K562 (cell line): ENCODE measurements at regions not wholly inside any gene's neighbourhood (a gene's known extent, or its start where the extent isn't known, plus 50 kb on each side); places are given as distances from the start of the nearest gene placed in this dataset.

Experiments used
- ATAC-seq: fragments of 200-7000 bp; cut with Tn5 transposase; 3 replicates; pipeline ENCODE4 v1.9.1; 2020; ENCODE audit warnings: moderate library complexity
- BruUV-seq: library from RNA; stranded (reverse); fragments of 400-500 nt; replicated peaks from 2 replicates; lab custom pipeline; 2021; lab: Mats Ljungman, UMichigan
- CTCF ChIA-PET: fragments of 300-600 bp; formaldehyde crosslinking; extraction: SDS; loops from one replicate; lab custom pipeline; 2021; ENCODE audit warnings: low intra/inter-chr PET ratio; lab: Yijun Ruan, JAX
- POLR2A ChIA-PET: fragments of 300-600, 350-650 bp; sonication (Branson Sonifier 250); formaldehyde crosslinking; extraction: SDS; loops from one replicate; lab custom pipeline; 2021; ENCODE audit warnings: antibody characterized with exemption, inconsistent platforms; lab: Yijun Ruan, JAX
- DNase-seq, 4 experiments: peaks; one replicate each; pipeline versions ENCODE4 v3.0.0 to v3.0.0-alpha.2; 2011 to 2018; ENCODE audit warnings: low spot score in 3 of 4, mixed read lengths in 3 of 4; ENCODE audit errors: extremely low read depth in 1 of 4
- FAIRE-seq: peaks from 2 replicates; lab custom pipeline; 2011; peaks lifted over from hg19 to GRCh38; lab: Jason Lieb, UNC
- H2AFZ ChIP-seq: 2 replicates; pipeline ENCODE4 v1.6.0; 2011; ENCODE audit warnings: low read depth, low read length, control low read depth, inconsistent platforms
- H3K27ac ChIP-seq: fragments of 200-600 bp; 3 replicates; pipeline ENCODE4 v1.8.0; 2011; ENCODE audit warnings: low read depth, mild to moderate bottlenecking, control low read depth, inconsistent platforms, low read length, moderate library complexity, mixed read lengths; ENCODE audit errors: extremely low read depth
- H3K27me3 ChIP-seq, 2 experiments: fragments of 300-600 bp in 1 of 2; 2 replicates in 1 of 2; 3 replicates in 1 of 2; pipeline versions ENCODE4 v1.6.0 to v1.8.0; 2011; ENCODE audit warnings: inconsistent platforms in 2 of 2, low read length in 2 of 2, mild to moderate bottlenecking in 1 of 2, mixed read lengths in 1 of 2, moderate library complexity in 1 of 2; ENCODE audit not compliant: control insufficient read depth in 2 of 2, insufficient read depth in 2 of 2
- H3K36me3 ChIP-seq: fragments of 300-600 bp; 3 replicates; pipeline ENCODE4 v1.8.0; 2011; ENCODE audit warnings: mild to moderate bottlenecking, low read length, inconsistent platforms; ENCODE audit not compliant: control insufficient read depth, insufficient read depth
- H3K4me1 ChIP-seq, 2 experiments: fragments of 200-600 bp in 1 of 2; replicated peaks in 1 of 2; 2 replicates in 1 of 2; 3 replicates in 1 of 2; pipeline versions ENCODE4 v1.5.1 to v1.8.0; 2011; ENCODE audit warnings: inconsistent platforms in 2 of 2, low read length in 2 of 2, mild to moderate bottlenecking in 1 of 2, mixed read lengths in 1 of 2, moderate library complexity in 1 of 2; ENCODE audit not compliant: control insufficient read depth in 2 of 2, insufficient read depth in 2 of 2
- H3K4me2 ChIP-seq: 2 replicates; pipeline ENCODE4 v1.6.1; 2011; ENCODE audit warnings: low read length, control low read depth, inconsistent platforms, mixed read lengths; ENCODE audit not compliant: insufficient read depth
- H3K4me3 ChIP-seq: fragments of 200-600 bp; sonication (generic), shearing (Covaris generic); 2 replicates; pipeline ENCODE4 v1.5.1; 2016; ENCODE audit warnings: control low read depth, inconsistent platforms
- H3K79me2 ChIP-seq: fragments of 200-600 bp; 3 replicates; pipeline ENCODE4 v1.8.0; 2011; ENCODE audit warnings: low read length, inconsistent platforms; ENCODE audit not compliant: control insufficient read depth, insufficient read depth
- H3K9ac ChIP-seq, 2 experiments: 2 replicates each; pipeline versions ENCODE4 v1.6.0 to v1.6.1; 2011; ENCODE audit warnings: low read depth in 2 of 2, low read length in 2 of 2, control low read depth in 1 of 2, inconsistent platforms in 1 of 2, mild to moderate bottlenecking in 1 of 2, mixed read lengths in 1 of 2; ENCODE audit not compliant: insufficient read depth in 1 of 2
- H3K9me1 ChIP-seq: one replicate; pipeline ENCODE4 v1.6.0; 2011; ENCODE audit warnings: inconsistent platforms, mild to moderate bottlenecking, low read length, moderate library complexity; ENCODE audit not compliant: control insufficient read depth, insufficient read depth
- H3K9me3 ChIP-seq: replicated peaks from 2 replicates; pipeline ENCODE4 v1.5.1; 2011; ENCODE audit warnings: low read depth, low read length, inconsistent platforms; ENCODE audit not compliant: control insufficient read depth, insufficient read depth
- H4K20me1 ChIP-seq: replicated peaks from 2 replicates; pipeline ENCODE4 v1.6.1; 2011; ENCODE audit warnings: low read length, inconsistent platforms, mixed read lengths; ENCODE audit not compliant: control insufficient read depth, insufficient read depth
- BRD4 ChIP-seq: fragments of 200-600 bp; sonication (generic); IDR thresholded peaks from 2 replicates; pipeline ENCODE4 v1.6.1; 2017; ENCODE audit warnings: inconsistent platforms
- CHAMP1 ChIP-seq: fragments of 450-650 bp; IDR thresholded peaks from 2 replicates; pipeline ENCODE4 v1.6.1; 2016; ENCODE audit warnings: mild to moderate bottlenecking
- RERE ChIP-seq: sonication (generic); formaldehyde crosslinking; IDR thresholded peaks from 2 replicates; pipeline ENCODE4 v1.8.0; 2023; ENCODE audit warnings: missing genetic modification reagents, mild to moderate bottlenecking, borderline replicate concordance
- YY1 ChIP-seq, 3 experiments: IDR thresholded peaks; 2 replicates each; pipeline ENCODE4 v1.6.1; 2011; ENCODE audit warnings: low read length in 2 of 3, mild to moderate bottlenecking in 2 of 3, moderate library complexity in 2 of 3, borderline replicate concordance in 1 of 3, control low read depth in 1 of 3, low read depth in 1 of 3; ENCODE audit not compliant: insufficient read depth in 3 of 3, insufficient replicate concordance in 2 of 3, control insufficient read depth in 1 of 3, insufficient read length in 1 of 3; ENCODE audit errors: extremely low read depth in 1 of 3
- WGBS: fragments of 100-300 bp; shearing (Covaris generic); methylation state at CpG from one replicate; pipeline ENCODE4 v1.1.6; 2016; ENCODE audit warnings: low coverage, mixed read lengths; ENCODE audit not compliant: insufficient coverage; ENCODE audit errors: missing lambda C conversion rate; 5-methylcytosine and 5-hydroxymethylcytosine counted together
- in situ Hi-C: fragments of 300-500 bp; cut with MboI; formaldehyde crosslinking; loops from 4 replicates; pipeline ENCODE4 v1.15.0; 2018; ENCODE audit warnings: inconsistent platforms, mixed read lengths
- intact Hi-C: fragments of 100-400 bp; cut with micrococcal nuclease; formaldehyde crosslinking; loops from 2 replicates; pipeline ENCODE4 v1.14.2; 2022

- no peak for FAIRE-seq
- intact Hi-C loops: no loop called here
- no TSS peak for BruUV-seq
Observed at GRCh38 chr20:39878809-39879208, 810.2 kb downstream of the MAFB start.

More at GRCh38 chr20:39878809-39879208, 810.2 kb downstream of the MAFB start:
- TF ChIP-seq CHAMP1 (no peak), BRD4 (no peak), RERE (CRISPR knock-in tag) (no peak), YY1 (IDR thresholded peaks at IDR 0.05; ENCODE audit: borderline replicate concordance in 1 of 3, control insufficient read depth in 1 of 3, extremely low read depth in 1 of 3, insufficient read depth in 3 of 3, insufficient read length in 1 of 3, insufficient replicate concordance in 2 of 3, low read depth in 1 of 3, low read length in 2 of 3) (no peak)
- H3K36me3 ChIP-seq: no peaks in the 10 kb centered on the region
- 0% methylated on average over 2 of the region's 2 CpGs for WGBS
- in situ Hi-C loops: no loop called here
- no peak for ATAC-seq
- no peaks in the 10 kb centered on the region for H3K27me3 ChIP-seq
- DNase-seq: no peak
- H3K4me3 ChIP-seq: no peak overlapping the region
- no peaks in the 10 kb centered on the region for H4K20me1 ChIP-seq
- no peak overlapping the region for H2AFZ ChIP-seq
- no peak overlapping the region for H3K27ac ChIP-seq
- no peak overlapping the region for H3K9ac ChIP-seq
- no peaks in the 10 kb centered on the region for H3K79me2 ChIP-seq
- H3K9me1 ChIP-seq: no peaks in the 10 kb centered on the region
- no peaks in the 10 kb centered on the region for H3K9me3 ChIP-seq
- ChIA-PET CTCF (no interaction called here), POLR2A (no interaction called here)
- no peak overlapping the region for H3K4me2 ChIP-seq
- H3K4me1 ChIP-seq: no peaks in the 10 kb centered on the region
